NOMO-1 (cell line): ENCODE measurements at regions not wholly inside any gene's neighbourhood (a gene's known extent, or its start where the extent isn't known, plus 50 kb on each side); places are given as distances from the start of the nearest gene placed in this dataset.
"Not testable (repeated sequence)": the region's sequence is repeated elsewhere in the genome, so short reads cannot be mapped to it uniquely, and the experiment has no call there.

Experiments used
- DNase-seq, 2 experiments: peaks; one replicate each; lab custom pipeline; 2025; ENCODE audit not compliant: unreplicated experiment in 2 of 2; lab: John Stamatoyannopoulos, UW

- DNase-seq = peak in 1 of 2 experiments; percentile 9
Observed at GRCh38 chr4:154164931-154165839, 326.4 kb downstream of the DCHS2 start.

GRCh38 chr4:154160519-154161301 is 330.9 kb downstream of the DCHS2 start:
- no peak for DNase-seq

GRCh38 chr4:154158361-154159155 is 333.0 kb downstream of the DCHS2 start:
- no peak for DNase-seq

GRCh38 chr4:154152546-154152945 is 339.1 kb downstream of the DCHS2 start:
- DNase-seq = no peak

- peak in 1 of 2 experiments; percentile 21 for DNase-seq
Observed at GRCh38 chr4:154149236-154149635, 342.4 kb downstream of the DCHS2 start.

GRCh38 chr4:154143720-154144119 is 347.9 kb downstream of the DCHS2 start:
- no peak for DNase-seq

- DNase-seq = no peak
Observed at GRCh38 chr4:154142664-154143063, 348.9 kb downstream of the DCHS2 start.

- no peak for DNase-seq
Observed at GRCh38 chr4:154140869-154141268, 350.7 kb downstream of the DCHS2 start.

- DNase-seq = no peak
Observed at GRCh38 chr4:154137320-154137905, 348.5 kb upstream of the SFRP2 start.

GRCh38 chr4:154135576-154135975 is 346.7 kb upstream of the SFRP2 start:
- no peak for DNase-seq

GRCh38 chr4:154132406-154132805 is 343.5 kb upstream of the SFRP2 start:
- DNase-seq = no peak

- DNase-seq = no peak
Observed at GRCh38 chr4:154126276-154126675, 337.4 kb upstream of the SFRP2 start.

GRCh38 chr4:154125340-154125739 is 336.5 kb upstream of the SFRP2 start:
- no peak for DNase-seq

GRCh38 chr4:154124539-154125255 is 335.8 kb upstream of the SFRP2 start:
- DNase-seq = no peak

- no peak for DNase-seq
Observed at GRCh38 chr4:154123897-154124296, 335.0 kb upstream of the SFRP2 start.

GRCh38 chr4:154120690-154121345 is 331.9 kb upstream of the SFRP2 start:
- no peak for DNase-seq

GRCh38 chr4:154120006-154120676 is 331.3 kb upstream of the SFRP2 start:
- no peak for DNase-seq

GRCh38 chr4:154119317-154119716 is 330.4 kb upstream of the SFRP2 start:
- no peak for DNase-seq

- not testable (repeated sequence) for DNase-seq
Observed at GRCh38 chr4:154117726-154118125, 328.8 kb upstream of the SFRP2 start.
